HG03025 (cell line): ENCODE measurements at regions not wholly inside any gene's neighbourhood (a gene's known extent, or its start where the extent isn't known, plus 50 kb on each side); places are given as distances from the start of the nearest gene placed in this dataset.
"Not testable (repeated sequence)": the region's sequence is repeated elsewhere in the genome, so short reads cannot be mapped to it uniquely, and the experiment has no call there.

ENCODE experiments used
- ATAC-seq: cut with Tn5 transposase; IDR thresholded peaks from one replicate; pipeline ENCODE4 v1.9.1; 2021; ENCODE audit warnings: mild to moderate bottlenecking, moderate library complexity; ENCODE audit not compliant: unreplicated experiment, low FRiP score

- ATAC-seq: no peak
These were observed 73.2 kb upstream of the ZNF746 start for GRCh38 chr7:149570784-149571183.

GRCh38 chr7:149569726-149570422, 72.3 kb upstream of the ZNF746 start:
- ATAC-seq: no peak

- no peak for ATAC-seq
These were observed 71.6 kb upstream of the ZNF746 start for GRCh38 chr7:149569025-149569725.

- no peak for ATAC-seq
These were observed 70.6 kb upstream of the ZNF746 start for GRCh38 chr7:149568218-149568617.

GRCh38 chr7:149566103-149566502, 68.5 kb upstream of the ZNF746 start:
- ATAC-seq: no peak

- ATAC-seq: no peak
These were observed 67.4 kb upstream of the ZNF746 start for GRCh38 chr7:149565096-149565382.

GRCh38 chr7:149564340-149565095, 66.9 kb upstream of the ZNF746 start:
- ATAC-seq: no peak

- no peak for ATAC-seq
These were observed 65.0 kb upstream of the ZNF746 start for GRCh38 chr7:149562602-149563001.

GRCh38 chr7:149561072-149561471, 63.5 kb upstream of the ZNF746 start:
- ATAC-seq: no peak

GRCh38 chr7:149559711-149560110, 62.1 kb upstream of the ZNF746 start:
- no peak for ATAC-seq

- ATAC-seq: no peak
These were observed 60.7 kb upstream of the ZNF746 start for GRCh38 chr7:149558149-149558861.

- not testable (repeated sequence) for ATAC-seq
These were observed 58.9 kb upstream of the ZNF746 start for GRCh38 chr7:149556525-149556924.

- ATAC-seq: not testable (repeated sequence)
These were observed 57.2 kb upstream of the ZNF746 start for GRCh38 chr7:149554821-149555220.

GRCh38 chr7:149553991-149554390, 56.4 kb upstream of the ZNF746 start:
- ATAC-seq: not testable (repeated sequence)

GRCh38 chr7:149552799-149553198, 55.2 kb upstream of the ZNF746 start:
- ATAC-seq: no peak
